Kidney capillary endothelial cell (primary cell): ENCODE measurements at regions not wholly inside any gene's neighbourhood (a gene's known extent, or its start where the extent isn't known, plus 50 kb on each side); places are given as distances from the start of the nearest gene placed in this dataset.

Experiments
- DNase-seq: peaks from one replicate; pipeline ENCODE4 v3.0.0-alpha.2; 2018; ENCODE audit warnings: low spot score

DNA sequence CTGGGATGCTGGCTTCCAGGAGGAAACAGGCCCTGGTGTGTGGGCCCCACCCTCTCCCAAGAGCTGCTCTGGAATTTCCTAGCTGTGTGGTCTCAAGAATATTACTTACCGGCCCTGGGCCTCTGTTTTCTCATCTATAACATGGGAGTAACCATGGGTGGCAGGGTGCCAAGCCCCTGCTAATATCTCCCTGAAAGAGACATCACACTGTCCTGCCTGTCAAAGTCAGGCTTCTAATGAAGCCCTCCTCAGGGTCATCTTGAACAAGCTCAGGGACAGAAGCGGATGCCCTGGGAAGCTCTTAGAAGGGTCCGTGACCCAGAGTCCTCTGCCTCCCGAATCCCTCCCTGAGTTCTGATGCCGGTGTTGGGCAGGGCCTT lies 173.2 kb upstream of the HDAC4 start:
- no peak for DNase-seq

DNA sequence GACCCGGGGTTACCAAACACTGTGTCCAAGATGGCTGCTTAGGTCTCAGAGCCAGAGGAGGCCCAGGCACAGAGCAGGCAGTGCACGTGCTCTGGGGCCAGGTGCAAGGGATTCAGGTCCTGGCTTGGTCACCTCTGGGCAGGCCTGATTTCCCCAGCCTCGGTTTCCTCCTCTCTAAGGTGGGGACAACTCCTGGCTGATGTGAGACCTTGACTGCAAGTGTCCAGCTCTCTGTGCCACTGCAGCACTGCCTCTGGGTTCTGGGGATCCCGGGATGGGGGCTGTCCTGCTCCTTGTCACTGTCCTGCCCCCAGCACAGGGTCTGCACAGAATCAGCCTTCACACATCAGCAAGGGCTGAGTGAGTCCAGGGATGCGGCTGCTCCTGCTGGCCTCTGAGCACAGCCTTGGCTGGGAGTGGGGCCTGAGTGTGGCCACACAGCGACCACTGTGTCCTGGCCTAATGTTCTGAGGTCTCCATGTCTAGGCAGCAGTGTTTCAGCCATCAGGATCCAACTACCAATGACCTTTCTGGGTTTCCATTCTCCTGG lies 170.2 kb upstream of the HDAC4 start:
- DNase-seq, result no peak

DNA sequence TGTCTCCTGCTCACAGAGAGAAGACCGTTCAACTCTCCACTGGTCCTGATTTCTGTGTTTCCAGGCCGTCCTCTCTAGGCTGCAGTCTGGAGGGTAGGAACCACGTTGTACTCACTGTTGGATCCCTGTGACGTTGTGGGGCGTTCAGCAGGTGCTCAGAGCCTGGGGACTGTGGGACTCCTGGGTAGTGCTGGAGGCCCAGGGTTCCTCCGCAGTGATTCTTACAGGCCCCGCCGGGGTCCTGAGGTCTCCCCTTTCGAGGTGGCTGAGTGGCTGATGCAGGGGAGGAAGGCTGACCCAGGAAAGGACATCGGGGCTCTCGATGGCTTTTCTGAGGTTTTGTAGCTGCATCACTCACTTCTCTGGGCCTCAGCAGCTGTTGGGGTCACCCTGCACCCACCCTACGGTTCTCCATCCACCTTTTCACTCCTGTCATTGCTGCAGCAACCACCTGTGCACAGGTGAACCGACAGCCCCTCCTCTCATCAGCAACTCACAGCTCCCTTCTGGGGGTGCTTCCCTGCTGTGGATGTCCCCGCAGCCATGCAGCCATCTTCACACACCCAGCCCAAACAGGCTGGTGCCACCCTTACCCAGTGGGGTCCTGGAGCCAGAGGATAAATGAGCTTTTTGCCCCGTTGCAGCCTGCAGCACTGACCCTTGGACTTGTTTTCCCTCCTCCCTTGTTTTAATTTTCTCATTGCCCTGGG lies 169.6 kb upstream of the HDAC4 start:
- DNase-seq, result no peak

DNA sequence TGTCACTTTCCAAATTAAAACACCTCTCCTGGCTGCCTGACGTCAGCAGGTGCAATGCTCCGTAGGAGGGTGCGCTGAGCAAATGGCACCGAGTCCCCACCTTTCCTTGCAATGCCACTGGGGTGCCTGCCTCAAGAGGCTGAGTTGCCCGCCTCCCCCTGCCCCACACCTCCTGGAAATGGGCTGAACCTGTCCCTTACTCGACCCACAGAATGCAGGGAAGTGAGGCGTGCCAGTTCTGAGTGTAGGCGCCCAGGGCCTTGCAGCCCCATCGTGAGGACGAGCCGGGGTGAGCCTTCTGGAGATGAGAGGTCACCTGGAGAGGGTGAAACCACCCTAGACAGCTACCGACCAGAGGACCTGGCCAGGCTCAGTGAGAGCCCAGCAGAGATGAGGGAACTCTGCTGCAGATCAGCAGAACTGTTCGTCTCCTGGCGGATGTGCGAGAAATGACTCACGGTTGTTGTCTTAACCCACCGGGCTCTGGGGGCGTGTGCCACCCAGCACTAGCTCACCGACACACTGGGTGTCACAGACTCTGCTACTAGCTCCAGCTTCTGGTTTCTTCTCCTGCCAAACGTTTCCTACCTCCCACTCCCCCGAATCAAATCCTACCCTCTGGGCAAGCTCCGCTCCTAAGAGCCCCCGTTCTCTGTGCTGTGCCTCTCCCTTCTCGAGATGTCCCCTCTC lies 168.7 kb upstream of the HDAC4 start:
- no peak for DNase-seq

- DNase-seq, result no peak
Measured at GRCh38 chr2:239568601-239569000, 167.8 kb upstream of the HDAC4 start.

DNA sequence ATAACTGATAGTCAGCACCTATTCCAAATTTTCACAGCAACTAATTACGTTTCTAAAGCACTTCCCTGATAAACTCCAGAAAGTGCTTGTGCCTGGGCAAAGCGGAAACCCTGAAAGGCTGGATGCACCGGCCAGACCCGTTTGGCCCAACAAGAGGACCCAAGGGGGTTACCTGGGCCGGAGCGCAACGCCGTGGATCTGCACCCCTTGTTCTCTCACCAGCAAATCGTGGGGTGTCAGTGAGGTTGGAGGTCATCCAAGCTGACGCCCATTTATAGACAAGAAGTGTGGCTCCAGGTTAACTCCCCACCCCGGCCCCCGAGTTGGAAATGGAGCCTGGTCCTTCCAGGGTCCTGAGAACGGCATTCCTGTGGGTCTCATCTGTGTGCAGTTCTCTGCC lies 167.0 kb upstream of the HDAC4 start:
- DNase-seq, result no peak

DNA sequence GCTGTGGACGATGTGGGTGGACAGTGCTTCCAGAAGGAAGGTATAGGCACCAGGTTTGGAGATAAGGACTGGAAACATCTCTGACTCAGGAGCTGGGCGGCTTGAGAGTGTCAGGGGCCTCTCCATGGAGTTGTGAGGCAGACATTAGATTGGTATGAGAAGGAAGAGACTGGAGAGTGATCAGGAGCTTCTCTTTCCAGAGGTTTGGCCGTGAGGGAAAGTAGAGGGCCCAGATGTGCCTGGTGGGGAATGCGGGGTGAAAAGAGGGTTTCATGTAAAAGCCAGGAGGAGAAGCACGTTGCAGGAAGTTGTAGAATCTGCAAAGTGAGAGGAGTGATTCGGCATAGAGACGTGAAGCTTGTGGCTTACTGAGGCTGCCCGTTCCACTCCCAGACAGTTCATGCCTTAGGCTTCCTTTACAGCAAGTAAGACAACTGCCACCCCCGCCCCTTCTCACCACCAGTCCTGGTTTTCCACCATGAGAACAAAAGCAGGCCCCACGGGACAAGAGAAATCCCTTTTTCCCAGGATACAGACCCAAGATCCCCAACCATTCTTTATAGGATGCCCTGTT lies 166.3 kb upstream of the HDAC4 start:
- no peak for DNase-seq

- no peak for DNase-seq
Measured at GRCh38 chr2:239566162-239566994, 165.6 kb upstream of the HDAC4 start.

DNA sequence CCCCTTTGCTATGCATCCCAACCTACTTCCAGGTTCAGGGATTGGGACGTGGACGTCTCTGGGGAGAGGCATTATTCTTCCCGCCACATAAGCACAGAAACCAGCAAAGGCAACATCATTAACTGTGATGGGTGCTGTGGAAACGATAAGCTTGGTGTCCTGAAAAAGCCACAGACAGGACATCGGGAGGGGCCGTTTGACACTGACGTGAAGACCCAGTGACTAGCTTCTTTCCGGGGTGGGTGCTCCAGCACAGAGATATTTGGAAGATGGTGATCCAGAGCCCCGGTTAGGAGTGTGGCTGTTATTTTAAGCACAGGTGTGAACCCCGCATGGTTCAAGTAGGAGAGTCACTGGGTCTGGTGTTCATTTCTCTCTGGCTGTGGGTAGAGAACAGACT lies 163.8 kb upstream of the HDAC4 start:
- no peak for DNase-seq

DNA sequence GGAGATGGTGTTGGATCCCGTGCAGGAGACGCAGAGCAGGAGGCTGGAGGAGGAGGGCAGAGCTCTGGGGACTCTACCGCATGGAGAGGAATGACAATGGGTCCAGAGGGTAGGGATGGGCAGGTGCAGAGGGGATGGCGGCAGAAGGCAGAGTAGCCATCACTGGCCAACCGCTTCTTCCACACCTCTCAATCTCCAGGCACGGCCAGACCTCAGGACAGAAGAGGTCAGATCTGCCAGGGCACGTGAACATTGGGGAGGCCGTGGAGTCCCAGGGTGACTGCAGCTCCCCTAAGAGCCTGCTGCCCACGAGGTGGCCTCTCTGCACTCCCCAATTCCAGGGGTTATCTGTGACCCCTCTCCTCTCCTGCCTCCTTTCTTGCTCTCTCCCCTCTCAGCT lies 162.7 kb upstream of the HDAC4 start:
- no peak for DNase-seq

GRCh38 chr2:239561446-239562001 lies 160.7 kb upstream of the HDAC4 start:
- no peak for DNase-seq

GRCh38 chr2:239559417-239560261 lies 158.8 kb upstream of the HDAC4 start:
- no peak for DNase-seq

DNA sequence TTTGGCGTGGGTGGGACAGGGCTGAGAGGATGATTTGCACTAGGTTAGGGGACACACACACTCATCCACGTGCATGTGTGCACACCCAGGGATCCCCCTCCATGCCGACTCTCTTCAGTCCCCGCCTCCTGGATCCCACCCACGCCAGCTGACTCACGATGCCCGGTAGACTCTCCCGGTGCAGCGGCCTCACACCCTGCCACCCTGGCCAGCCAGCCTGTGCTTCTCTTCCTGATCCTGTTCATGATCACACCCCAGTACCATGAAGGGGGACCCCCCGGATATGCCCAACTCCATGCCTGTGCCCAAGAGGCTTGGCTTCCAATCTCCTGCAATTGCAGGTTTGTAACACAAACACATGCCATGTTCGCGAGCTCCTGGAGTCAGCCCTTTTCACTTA lies 157.8 kb upstream of the HDAC4 start:
- DNase-seq, result no peak

- no peak for DNase-seq
Measured at GRCh38 chr2:239557516-239557915, 156.7 kb upstream of the HDAC4 start.

DNA sequence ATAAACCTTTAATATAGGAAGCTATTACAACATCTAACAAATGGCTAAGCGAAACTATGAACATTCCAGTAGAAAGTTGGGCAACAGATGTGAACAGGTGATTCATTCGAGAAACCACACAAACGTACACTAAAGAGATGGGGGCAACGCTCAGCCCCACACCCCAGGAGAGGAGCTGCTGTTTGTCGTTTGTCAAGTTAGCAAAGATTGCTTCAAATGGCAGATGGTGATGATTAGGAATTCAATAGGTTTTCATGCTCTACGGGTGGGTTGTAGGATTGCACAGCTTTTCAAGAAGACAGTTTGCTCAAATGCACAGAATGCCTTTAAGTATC lies 154.7 kb upstream of the HDAC4 start:
- no peak for DNase-seq

DNA sequence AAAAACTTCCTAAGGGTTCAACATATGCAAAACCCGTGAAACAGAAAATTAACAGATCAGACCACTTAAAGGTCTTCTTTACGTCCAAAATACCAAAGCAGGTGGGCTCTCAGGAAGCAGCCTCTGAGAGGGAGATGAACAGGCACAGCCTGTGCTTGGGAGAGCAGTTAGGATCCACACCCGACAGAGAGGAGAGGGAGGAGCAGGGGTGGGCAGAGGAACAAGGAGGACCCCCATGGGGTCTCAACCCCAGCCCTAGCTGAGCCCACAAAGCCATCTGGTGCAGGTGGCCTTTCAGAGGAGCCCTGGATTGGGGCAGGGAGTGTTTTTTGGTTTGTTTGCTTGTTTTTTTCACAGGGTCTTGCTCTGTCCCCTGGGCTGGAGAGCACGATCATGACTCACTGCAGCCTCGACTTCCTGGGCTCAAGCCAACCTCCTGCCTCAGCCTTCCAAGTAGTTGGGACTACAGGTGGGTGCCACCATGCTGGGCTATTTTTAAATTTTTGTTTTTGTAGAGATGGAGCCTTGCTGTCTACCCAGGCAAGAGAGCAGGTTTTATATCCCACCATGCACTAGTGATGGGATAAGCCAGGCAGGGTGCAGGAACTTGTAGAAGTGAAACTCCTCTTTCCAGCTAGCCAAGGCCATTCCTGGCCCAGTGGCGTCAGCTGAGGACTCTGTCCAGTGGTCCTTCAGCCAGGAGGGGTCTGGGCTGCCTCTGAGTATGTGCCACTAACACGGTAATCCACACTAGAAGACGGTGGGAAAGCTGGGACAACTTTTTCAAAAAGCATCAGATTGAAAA lies 154.1 kb upstream of the HDAC4 start:
- DNase-seq, result no peak

GRCh38 chr2:239553376-239554000 lies 152.7 kb upstream of the HDAC4 start:
- DNase-seq, result no peak

GRCh38 chr2:239552213-239552926 lies 151.6 kb upstream of the HDAC4 start:
- DNase-seq, result no peak

- no peak for DNase-seq
Measured at GRCh38 chr2:239551206-239551605, 150.4 kb upstream of the HDAC4 start.
